PC-3 (cell line): ENCODE measurements at regions not wholly inside any gene's neighbourhood (a gene's known extent, or its start where the extent isn't known, plus 50 kb on each side); places are given as distances from the start of the nearest gene placed in this dataset.

Experiments used
- CTCF ChIP-seq: fragments of 300-600 bp; sonication (generic); conservative IDR thresholded peaks from 2 replicates; pipeline ENCODE4 v1.5.1; 2017; ENCODE audit warnings: antibody characterized with exemption, low read depth, mild to moderate bottlenecking, low read length
- EZH2 ChIP-seq: fragments of 300-600 bp; sonication (generic); IDR thresholded peaks from one replicate; pipeline ENCODE4 v1.6.1; 2017; ENCODE audit warnings: antibody characterized with exemption, mild to moderate bottlenecking, low read length; ENCODE audit not compliant: unreplicated experiment
- EZH2phosphoT487 ChIP-seq: fragments of 300-600 bp; sonication (generic); IDR thresholded peaks from 2 replicates; pipeline ENCODE4 v1.6.1; 2018; ENCODE audit warnings: mild to moderate bottlenecking, antibody characterized with exemption, low read length, borderline replicate concordance

- TF ChIP-seq CTCF (no peak), EZH2phosphoT487 (no peak), EZH2 (no peak)
These were observed 1162.4 kb downstream of the BRINP3 start for GRCh38 chr1:189315035-189315901.
